Fibroblast of lung (primary cell): ENCODE measurements at regions not wholly inside any gene's neighbourhood (a gene's known extent, or its start where the extent isn't known, plus 50 kb on each side); places are given as distances from the start of the nearest gene placed in this dataset.

Source experiments
- DNase-seq, 2 donors: peaks; one replicate each; pipeline versions ENCODE4 v3.0.0 to v3.0.0-alpha.2; 2010; ENCODE audit warnings: low read depth in 2 of 2
- H2AFZ ChIP-seq: 2 replicates; pipeline ENCODE4 v1.5.1; 2012; ENCODE audit warnings: low read length, control low read depth, inconsistent platforms
- H3K27ac ChIP-seq: 2 replicates; pipeline ENCODE4 v1.5.1; 2011; ENCODE audit warnings: low read length, control low read depth; ENCODE audit not compliant: insufficient read depth
- H3K27me3 ChIP-seq: 2 replicates; pipeline ENCODE4 v1.5.1; 2011; ENCODE audit warnings: mild to moderate bottlenecking, low read length; ENCODE audit not compliant: control insufficient read depth, insufficient read depth
- H3K36me3 ChIP-seq: 2 replicates; pipeline ENCODE4 v1.5.1; 2011; ENCODE audit warnings: low read length; ENCODE audit not compliant: control insufficient read depth, insufficient read depth
- H3K4me1 ChIP-seq: 2 replicates; pipeline ENCODE4 v1.5.1; 2011; ENCODE audit warnings: low read length; ENCODE audit not compliant: control insufficient read depth, insufficient read depth; ENCODE audit errors: extremely low read depth
- H3K4me2 ChIP-seq: 2 replicates; pipeline ENCODE4 v1.5.1; 2011; ENCODE audit warnings: low read length, control low read depth; ENCODE audit not compliant: insufficient read depth; ENCODE audit errors: extremely low read depth
- H3K4me3 ChIP-seq, 4 experiments: fragments of 200-600 bp in 1 of 4; sonication (generic) in 1 of 4; replicated peaks in 1 of 4; 2 replicates each; pipeline ENCODE4 v1.5.1; 2011 to 2016; ENCODE audit warnings: low read length in 4 of 4, low read depth in 3 of 4, mild to moderate bottlenecking in 3 of 4, control low read depth in 2 of 4, inconsistent platforms in 1 of 4, mixed read lengths in 1 of 4; ENCODE audit not compliant: insufficient read depth in 1 of 4; ENCODE audit errors: control extremely low read depth in 1 of 4
- H3K79me2 ChIP-seq: 2 replicates; pipeline ENCODE4 v1.5.1; 2012; ENCODE audit warnings: mild to moderate bottlenecking, low read length, inconsistent platforms; ENCODE audit not compliant: control insufficient read depth, insufficient read depth
- H3K9ac ChIP-seq: 2 replicates; pipeline ENCODE4 v1.5.1; 2011; ENCODE audit warnings: mild to moderate bottlenecking, low read length, control low read depth; ENCODE audit not compliant: insufficient read depth
- H3K9me3 ChIP-seq: 2 replicates; pipeline ENCODE4 v1.5.1; 2012; ENCODE audit warnings: low read depth, low read length; ENCODE audit not compliant: control insufficient read depth, insufficient read depth
- H4K20me1 ChIP-seq: 2 replicates; pipeline ENCODE4 v1.5.1; 2011; ENCODE audit warnings: low read length; ENCODE audit not compliant: control insufficient read depth, insufficient read depth; ENCODE audit errors: extremely low read depth
- CTCF ChIP-seq, 2 donors: IDR thresholded peaks in 1 of 2; conservative IDR thresholded peaks in 1 of 2; 1 replicate in 1 of 2; 2 replicates in 1 of 2; pipeline ENCODE4 v1.5.1; 2011 to 2012; ENCODE audit warnings: low read length in 2 of 2, control low read depth in 1 of 2, inconsistent platforms in 1 of 2, low read depth in 1 of 2, mild to moderate bottlenecking in 1 of 2
- EZH2 ChIP-seq: IDR thresholded peaks from 2 replicates; pipeline ENCODE4 v1.5.1; 2012; ENCODE audit warnings: low read length, control low read depth, mild to moderate bottlenecking; ENCODE audit errors: missing control alignments

GRCh38 chr10:111986079-111986478, 197.5 kb downstream of the GPAM start:
- no peak overlapping the region for H3K4me3 ChIP-seq
- no peaks in the 10 kb centered on the region for H3K36me3 ChIP-seq
- no peak overlapping the region for H3K4me2 ChIP-seq
- H3K27ac ChIP-seq = no peak overlapping the region
- H2AFZ ChIP-seq = no peak overlapping the region
- no peaks in the 10 kb centered on the region for H3K27me3 ChIP-seq
- H3K4me1 ChIP-seq = no peaks in the 10 kb centered on the region
- no peaks in the 10 kb centered on the region for H4K20me1 ChIP-seq
- H3K79me2 ChIP-seq = no peaks in the 10 kb centered on the region
- TF ChIP-seq EZH2 (no peak), CTCF (conservative IDR thresholded peaks at IDR 0.05 in 1 of 2, IDR thresholded peaks at IDR 0.05 in 1 of 2; ENCODE audit: low read depth in 1 of 2, low read length in 2 of 2) (no peak)
- H3K9me3 ChIP-seq = no peaks in the 10 kb centered on the region
- no peak for DNase-seq
- H3K9ac ChIP-seq = no peak overlapping the region

GRCh38 chr10:111988646-111989045, 194.9 kb downstream of the GPAM start:
- H2AFZ ChIP-seq = no peak overlapping the region
- H3K9me3 ChIP-seq = no peaks in the 10 kb centered on the region
- H4K20me1 ChIP-seq = no peaks in the 10 kb centered on the region
- H3K4me1 ChIP-seq = no peaks in the 10 kb centered on the region
- TF ChIP-seq CTCF (conservative IDR thresholded peaks at IDR 0.05 in 1 of 2, IDR thresholded peaks at IDR 0.05 in 1 of 2; ENCODE audit: low read depth in 1 of 2, low read length in 2 of 2) (no peak), EZH2 (no peak)
- H3K36me3 ChIP-seq = no peaks in the 10 kb centered on the region
- no peaks in the 10 kb centered on the region for H3K27me3 ChIP-seq
- no peak overlapping the region for H3K27ac ChIP-seq
- no peak for DNase-seq
- H3K79me2 ChIP-seq = no peaks in the 10 kb centered on the region
- no peak overlapping the region for H3K4me3 ChIP-seq
- H3K9ac ChIP-seq = no peak overlapping the region
- no peak overlapping the region for H3K4me2 ChIP-seq

GRCh38 chr10:111989136-111989911, 194.2 kb downstream of the GPAM start:
- H3K27me3 ChIP-seq = no peaks in the 10 kb centered on the region
- no peak overlapping the region for H3K27ac ChIP-seq
- no peaks in the 10 kb centered on the region for H3K36me3 ChIP-seq
- no peak overlapping the region for H3K9ac ChIP-seq
- no peaks in the 10 kb centered on the region for H3K79me2 ChIP-seq
- H3K4me3 ChIP-seq = no peak overlapping the region
- no peaks in the 10 kb centered on the region for H4K20me1 ChIP-seq
- no peak for TF ChIP-seq CTCF (conservative IDR thresholded peaks at IDR 0.05 in 1 of 2, IDR thresholded peaks at IDR 0.05 in 1 of 2; ENCODE audit: low read depth in 1 of 2, low read length in 2 of 2)
- TF ChIP-seq EZH2 = no peak
- H3K9me3 ChIP-seq = no peaks in the 10 kb centered on the region
- no peak for DNase-seq
- no peaks in the 10 kb centered on the region for H3K4me1 ChIP-seq
- H2AFZ ChIP-seq = no peak overlapping the region
- H3K4me2 ChIP-seq = no peak overlapping the region
